Globus pallidus (tissue), 1 donor: ENCODE measurements at regions not wholly inside any gene's neighbourhood (a gene's known extent, or its start where the extent isn't known, plus 50 kb on each side); places are given as distances from the start of the nearest gene placed in this dataset.

ENCODE experiments used
- DNase-seq: peaks from one replicate; pipeline ENCODE4 v3.0.0-alpha.2; 2015; ENCODE audit warnings: low spot score

- no peak for DNase-seq
Observed at GRCh38 chr4:63492515-63492914, 916.7 kb downstream of the TECRL start.

DNA sequence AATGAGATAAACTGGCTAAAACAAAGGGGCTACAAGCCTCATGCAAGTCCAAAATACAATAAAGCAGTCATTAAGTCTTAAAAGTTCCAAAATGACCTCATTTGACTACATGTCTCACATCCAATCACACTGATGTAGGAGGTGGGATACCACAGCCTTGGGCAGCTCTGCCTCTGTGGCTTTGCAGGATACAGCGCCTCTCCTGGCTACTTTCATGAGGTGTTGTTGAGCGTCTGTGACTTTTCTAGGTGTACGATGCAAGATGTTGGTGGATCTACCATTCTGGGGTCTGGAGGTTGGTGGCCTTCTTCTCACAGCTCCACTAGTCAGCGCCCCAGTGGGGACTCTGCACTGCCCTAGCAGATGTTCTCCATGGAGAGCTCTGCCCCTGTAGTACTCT is 944.9 kb downstream of the TECRL start:
- DNase-seq = no peak

DNA sequence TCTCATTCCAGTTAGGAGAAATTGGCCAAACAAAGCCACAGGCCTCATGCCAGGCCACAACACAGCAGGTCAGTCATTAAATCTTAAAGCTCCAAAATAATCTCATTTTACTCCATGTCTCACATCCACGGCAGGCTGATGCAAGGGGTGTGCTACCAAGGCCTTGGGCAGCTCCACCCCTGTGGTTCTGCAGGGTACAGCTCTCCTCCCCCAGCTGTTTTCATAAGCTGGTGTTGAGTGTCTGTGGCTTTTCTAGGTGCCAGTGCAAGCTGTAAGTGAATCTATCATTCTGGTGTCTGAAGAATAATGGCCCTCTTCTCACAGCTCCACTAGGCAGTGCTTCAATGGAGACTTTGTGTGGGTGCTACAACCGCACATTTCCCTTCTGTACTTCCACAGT is 949.2 kb downstream of the TECRL start:
- DNase-seq = no peak

DNA sequence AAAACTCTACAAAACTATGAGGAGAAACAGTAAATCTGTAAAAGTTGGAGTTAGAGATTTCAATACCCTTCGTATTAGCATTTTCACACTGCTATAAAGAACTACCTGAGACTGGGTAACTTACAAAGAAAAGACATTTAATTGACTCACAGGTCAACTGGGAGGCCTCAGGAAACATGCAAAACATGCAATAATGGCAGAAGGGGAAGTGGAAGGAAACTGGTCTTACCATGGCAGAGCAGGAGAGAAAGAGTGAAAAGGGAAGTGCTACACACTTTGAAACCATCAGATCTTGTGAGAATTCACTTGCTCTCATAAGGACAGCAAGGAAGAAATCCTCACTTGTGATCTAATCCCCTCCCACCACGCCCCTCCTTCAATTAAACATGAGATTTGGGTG is 949.9 kb downstream of the TECRL start:
- no peak for DNase-seq

DNA sequence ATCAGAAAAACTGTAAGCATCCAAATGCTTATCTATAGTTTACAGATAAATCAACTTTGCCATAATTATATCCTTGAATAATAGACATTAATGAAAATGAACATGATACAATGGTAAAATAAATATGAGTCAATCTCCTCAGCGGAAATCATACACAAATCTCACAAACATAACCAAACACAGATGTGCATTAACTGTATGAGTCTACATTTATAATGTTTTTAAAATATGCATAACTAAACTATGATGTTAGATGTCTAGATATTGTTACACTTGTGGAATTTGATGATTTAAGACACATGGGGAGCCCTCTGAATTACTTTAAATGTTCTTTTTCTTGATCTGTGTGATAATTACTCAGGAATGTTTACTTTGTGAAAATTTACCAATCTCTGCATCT is 951.2 kb downstream of the TECRL start:
- DNase-seq = no peak

GRCh38 chr4:63440236-63440635 is 969.0 kb downstream of the TECRL start:
- DNase-seq = no peak

- no peak for DNase-seq
Observed at GRCh38 chr4:63430105-63430504, 979.1 kb downstream of the TECRL start.

GRCh38 chr4:63396269-63396668 is 1013.0 kb downstream of the TECRL start:
- no peak for DNase-seq

DNA sequence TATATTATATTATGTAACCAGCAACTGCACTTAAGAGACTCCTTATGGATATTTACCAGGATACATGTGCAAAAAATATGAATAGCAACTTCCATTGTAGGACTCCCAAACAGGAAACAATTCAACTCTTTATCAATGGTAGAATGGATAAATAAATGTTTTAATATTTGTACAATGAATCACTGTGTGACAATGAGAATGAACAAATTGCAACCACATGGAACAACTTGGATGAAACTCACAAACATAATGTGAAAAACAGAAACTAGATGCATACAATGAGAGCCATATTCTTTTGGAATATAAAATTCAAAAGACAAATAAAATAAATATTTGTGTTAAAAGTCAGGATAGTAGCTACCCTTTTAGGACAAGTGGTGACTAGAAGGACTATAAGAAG is 1015.7 kb downstream of the TECRL start:
- DNase-seq = no peak

DNA sequence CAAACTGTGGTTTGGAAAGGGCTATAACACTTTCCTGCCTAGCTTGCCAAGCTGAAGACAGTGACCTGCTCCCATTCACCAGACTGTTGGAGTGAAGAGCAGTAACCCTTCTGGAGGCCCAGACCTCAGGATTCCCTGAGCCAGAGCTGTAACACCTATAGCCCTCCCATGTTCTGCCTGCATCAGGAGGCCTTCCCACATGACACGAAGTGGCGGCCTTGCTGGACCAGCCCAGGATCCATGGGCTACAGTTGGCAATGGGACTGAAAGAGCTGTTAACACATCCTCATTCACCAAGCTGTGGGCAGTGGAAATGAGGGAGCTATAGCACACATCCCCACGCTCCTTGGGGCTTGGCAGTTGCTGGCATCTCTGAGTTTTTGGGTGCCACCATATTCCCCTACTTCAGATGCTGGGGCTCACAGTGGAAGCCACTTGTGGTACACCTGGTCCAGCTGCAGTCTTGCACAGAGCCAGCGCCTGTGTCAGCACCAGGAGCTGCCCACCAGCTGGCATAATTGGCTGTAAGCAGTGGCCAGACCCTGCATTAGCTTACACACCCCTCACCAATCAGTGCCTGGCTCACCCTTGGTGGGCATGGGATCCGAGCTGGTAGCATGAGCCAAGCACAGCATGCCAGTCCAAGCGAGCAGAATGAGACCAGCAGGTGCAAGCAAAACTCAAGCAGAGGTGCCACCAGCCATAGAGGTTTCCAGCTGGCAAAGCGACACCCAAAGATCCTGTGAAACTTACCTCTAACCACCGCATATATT is 1029.3 kb downstream of the TECRL start:
- no peak for DNase-seq

DNA sequence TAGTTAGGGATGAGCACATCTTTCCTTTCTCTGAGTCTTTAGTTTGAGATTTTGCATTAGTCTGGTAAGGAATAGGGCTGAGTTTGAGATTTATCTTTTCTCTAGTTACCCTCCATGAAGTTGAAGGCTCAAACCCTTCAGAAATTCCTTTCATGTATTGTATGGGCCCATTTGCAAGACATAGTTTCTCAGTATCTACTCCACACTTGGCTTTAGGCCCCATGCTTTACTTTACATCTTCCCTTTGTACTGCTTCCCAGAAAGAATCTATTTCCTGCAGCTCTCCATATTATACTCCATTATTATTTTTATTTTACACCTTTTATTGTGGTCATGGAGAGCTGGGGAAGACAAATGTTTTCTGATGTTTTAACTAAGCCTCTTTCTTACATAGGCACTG is 1038.2 kb downstream of the TECRL start:
- DNase-seq = no peak

- DNase-seq = no peak
Observed at GRCh38 chr4:63361628-63362027, 1047.6 kb downstream of the TECRL start.

GRCh38 chr4:63361066-63361465 is 1048.2 kb downstream of the TECRL start:
- no peak for DNase-seq

DNA sequence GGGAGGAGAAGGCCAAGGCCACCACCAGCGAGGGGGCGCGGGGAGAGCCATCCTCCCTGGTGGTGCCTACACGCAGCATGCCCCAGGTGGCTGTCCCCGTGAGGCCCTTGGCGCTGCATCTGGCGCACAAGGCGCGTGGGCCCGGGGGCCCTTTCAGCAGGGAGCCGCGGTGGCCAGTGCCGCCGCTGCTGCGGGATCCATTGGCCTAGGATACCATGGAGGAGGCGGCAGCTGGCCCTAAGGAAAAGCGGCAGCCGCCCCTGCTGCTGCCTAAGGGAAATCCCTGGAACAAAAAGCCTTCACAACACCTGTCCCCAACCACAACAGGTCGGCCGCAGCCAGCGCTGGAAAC is 1059.6 kb downstream of the TECRL start:
- DNase-seq = no peak

GRCh38 chr4:63348735-63349673 is 1060.2 kb downstream of the TECRL start:
- no peak for DNase-seq

DNA sequence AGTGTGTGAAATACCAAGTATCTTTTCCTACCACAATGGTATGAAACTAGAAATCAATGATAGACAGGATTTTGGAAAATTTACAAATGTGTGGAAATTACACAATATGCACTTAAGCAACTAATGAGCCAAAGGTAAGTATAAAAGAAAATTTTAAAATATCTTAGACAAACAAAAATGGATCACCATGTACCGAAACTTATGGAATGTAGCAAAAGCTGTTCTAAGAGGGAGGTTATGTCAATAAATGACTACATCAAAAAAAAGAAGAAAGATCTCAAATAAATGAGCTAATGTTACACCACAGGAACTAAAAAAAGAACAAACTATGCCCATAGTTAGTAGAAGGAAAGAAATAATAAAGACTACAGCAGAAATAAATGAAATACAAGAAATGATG is 1084.1 kb downstream of the TECRL start:
- no peak for DNase-seq

DNA sequence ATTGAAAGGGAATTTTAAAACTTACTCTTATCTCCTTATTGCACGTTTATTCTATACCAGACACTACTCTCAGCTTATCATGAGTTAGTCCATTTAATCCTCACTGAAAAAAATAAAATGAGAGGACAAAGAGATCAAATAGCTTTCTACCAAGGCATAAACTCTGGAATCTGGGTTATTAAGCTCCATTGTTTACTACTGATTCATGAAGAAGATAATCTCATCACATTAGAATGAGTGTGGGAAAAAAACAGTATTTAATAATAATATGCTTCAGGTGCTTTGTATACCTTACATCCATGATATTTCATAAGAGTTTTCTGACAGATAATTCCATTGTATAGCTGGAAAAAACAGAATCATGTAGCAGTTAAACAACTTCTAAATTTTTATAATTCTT is 1092.6 kb downstream of the TECRL start:
- DNase-seq = no peak

GRCh38 chr4:63315651-63316050 is 1093.6 kb downstream of the TECRL start:
- DNase-seq = no peak

DNA sequence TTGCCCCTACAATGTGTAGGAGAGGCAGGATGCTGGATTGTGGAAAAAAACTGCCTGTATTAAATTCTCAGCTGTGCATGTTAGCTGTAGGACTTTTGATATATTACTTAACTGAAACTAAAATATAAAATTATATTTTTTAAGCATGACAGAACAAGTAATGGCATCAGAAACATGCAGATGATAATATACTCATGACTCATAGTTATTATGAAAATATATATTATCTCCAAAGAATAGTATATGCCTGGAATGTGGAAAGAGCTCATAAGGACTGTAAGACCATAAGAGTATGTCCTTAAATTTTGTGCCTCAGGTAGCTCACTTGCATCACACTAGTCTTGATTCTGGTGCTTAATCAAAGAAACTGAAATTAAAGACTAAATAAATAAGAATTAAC is 1100.6 kb downstream of the TECRL start:
- DNase-seq = no peak

DNA sequence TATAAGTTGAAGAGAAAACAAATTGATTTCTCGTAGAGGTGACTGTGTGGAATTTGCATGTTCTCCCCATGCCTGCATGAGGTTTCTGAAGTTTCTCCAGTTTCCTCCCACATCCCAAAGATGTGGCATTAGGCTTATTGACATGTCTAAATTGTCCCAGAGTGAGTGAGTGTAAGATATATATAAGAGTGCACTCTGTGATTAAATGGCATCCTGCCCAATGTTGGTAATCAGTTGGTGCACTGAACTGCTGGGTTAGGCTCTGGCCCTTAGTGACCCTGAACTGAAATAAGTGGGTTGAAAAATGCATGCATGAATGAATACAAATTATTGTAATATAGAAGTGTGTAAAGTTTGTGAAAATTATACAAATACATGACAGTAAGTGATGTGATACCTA is 1106.5 kb downstream of the TECRL start:
- no peak for DNase-seq

DNA sequence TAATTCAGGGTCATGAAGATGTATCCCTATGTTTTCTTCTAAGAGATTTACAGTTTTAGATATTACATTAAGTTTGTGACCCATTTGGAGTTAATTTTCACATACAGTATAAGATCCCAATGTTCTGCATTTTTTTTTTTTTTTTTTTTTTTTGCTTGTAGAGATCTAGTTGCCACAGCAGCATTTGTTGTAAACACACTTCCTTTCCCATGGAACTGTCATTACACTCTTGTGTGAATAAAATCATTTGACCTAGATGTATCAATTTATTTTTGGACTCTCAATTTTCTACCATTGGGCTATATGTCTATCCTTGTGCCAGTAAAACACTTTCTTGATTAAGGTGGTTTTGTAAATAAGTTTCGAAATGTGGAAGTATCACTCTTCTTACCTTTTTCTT is 1107.2 kb downstream of the TECRL start:
- no peak for DNase-seq

DNA sequence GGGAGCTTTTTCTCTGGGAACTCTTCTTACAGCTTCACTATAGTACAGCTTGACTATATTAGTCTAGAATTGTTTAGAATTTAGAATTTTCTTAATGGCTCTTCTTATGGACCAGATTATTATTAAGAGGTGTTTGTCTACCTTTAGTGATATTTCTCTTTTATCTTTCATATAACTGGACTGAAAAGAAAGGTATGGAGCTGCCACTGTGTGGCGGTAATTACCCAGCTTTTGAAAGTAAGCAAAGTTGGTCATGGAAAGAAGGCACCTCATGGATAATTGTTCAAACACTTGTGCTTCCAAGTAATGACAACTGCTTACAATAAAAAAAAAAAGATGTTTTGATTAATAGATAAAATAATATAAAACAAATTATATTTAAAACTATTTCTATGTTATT is 1112.5 kb downstream of the TECRL start:
- no peak for DNase-seq

DNA sequence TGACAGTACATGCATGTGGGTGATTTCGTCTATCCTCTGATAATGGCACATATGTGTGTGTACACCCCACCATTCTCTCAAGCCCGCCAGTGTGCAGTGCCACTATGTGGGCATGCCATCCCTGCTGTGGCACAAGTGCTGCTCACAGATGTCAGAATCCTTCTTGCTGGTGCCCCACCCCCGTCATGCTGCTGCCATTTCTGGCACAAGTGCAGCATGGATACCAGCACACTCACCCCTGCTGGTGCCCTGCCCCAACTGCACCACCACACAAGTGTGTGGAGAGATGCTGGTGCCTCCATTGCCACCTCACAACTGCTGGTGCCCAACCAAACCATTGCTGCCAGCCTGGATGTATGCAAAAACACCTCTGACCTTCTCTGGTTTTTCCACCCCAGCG is 1133.8 kb downstream of the TECRL start:
- no peak for DNase-seq

- DNase-seq = no peak
Observed at GRCh38 chr4:63269156-63269555, 1140.1 kb downstream of the TECRL start.
